Lung (tissue), 11 donors: ENCODE measurements at regions not wholly inside any gene's neighbourhood (a gene's known extent, or its start where the extent isn't known, plus 50 kb on each side); places are given as distances from the start of the nearest gene placed in this dataset.

ENCODE experiments used
- ATAC-seq: fragments of 200-7000 bp; cut with Tn5 transposase; one replicate; pipeline ENCODE4 v1.9.1; 2020; ENCODE audit warnings: moderate number of reproducible peaks; ENCODE audit not compliant: insufficient read depth, low FRiP score
- DNase-seq, 3 donors: peaks; one replicate each; pipeline ENCODE4 v3.0.0-alpha.2; 2013 to 2017
- H3K27ac ChIP-seq, 2 donors: one replicate each; pipeline ENCODE4 v1.5.1; 2013; ENCODE audit warnings: mild to moderate bottlenecking in 2 of 2, moderate library complexity in 2 of 2, control low read depth in 1 of 2, inconsistent platforms in 1 of 2, low read depth in 1 of 2, low read length in 1 of 2
- H3K27me3 ChIP-seq, 3 donors: one replicate each; pipeline ENCODE4 v1.5.1; 2013; ENCODE audit warnings: low read length in 2 of 3; ENCODE audit not compliant: control insufficient read depth in 3 of 3, insufficient read depth in 3 of 3
- H3K36me3 ChIP-seq, 4 donors: one replicate each; pipeline ENCODE4 v1.5.1; 2013; ENCODE audit warnings: low read length in 4 of 4, mild to moderate bottlenecking in 1 of 4, moderate library complexity in 1 of 4; ENCODE audit not compliant: control insufficient read depth in 4 of 4, insufficient read depth in 4 of 4
- H3K4me1 ChIP-seq, 5 donors: one replicate each; pipeline ENCODE4 v1.5.1; 2013; ENCODE audit warnings: low read length in 5 of 5, mild to moderate bottlenecking in 2 of 5, moderate library complexity in 1 of 5; ENCODE audit not compliant: control insufficient read depth in 5 of 5, insufficient read depth in 5 of 5
- H3K4me3 ChIP-seq: one replicate; pipeline ENCODE4 v1.5.1; 2013; ENCODE audit warnings: mild to moderate bottlenecking, control low read depth, moderate library complexity
- H3K9ac ChIP-seq, 2 donors: one replicate each; pipeline ENCODE4 v1.5.1; 2013; ENCODE audit warnings: low read length in 2 of 2, control low read depth in 1 of 2; ENCODE audit not compliant: insufficient read depth in 1 of 2
- H3K9me3 ChIP-seq, 4 donors: one replicate each; pipeline ENCODE4 v1.5.1; 2013; ENCODE audit warnings: low read length in 3 of 4, mild to moderate bottlenecking in 1 of 4, moderate library complexity in 1 of 4; ENCODE audit not compliant: control insufficient read depth in 4 of 4, insufficient read depth in 3 of 4
- CTCF ChIP-seq: IDR thresholded peaks from 2 replicates; pipeline ENCODE4 v1.5.1; 2012; ENCODE audit warnings: mild to moderate bottlenecking; ENCODE audit errors: control extremely low read depth, extremely low read depth
- WGBS, 2 donors: extraction: QIAGEN DNeasy Blood & Tissue Kit; methylation state at CpG; one replicate each; pipeline ENCODE4 v1.1.7; 2013; 5-methylcytosine and 5-hydroxymethylcytosine counted together
- donor health status: control.
- donor health status: control.
- donor health status: Bipolar disorder and iron deficiency.
- donor health status: healthy.
- donor health status: DM: yes; HTN: yes; CAD: no.

- no peaks in the 10 kb centered on the region for H3K27me3 ChIP-seq
- peaks cover 0 to 2% (median 0%) of the 10 kb centered on the region in 4 donors for H3K36me3 ChIP-seq
- ATAC-seq = no peak
- no peak overlapping the region for H3K4me3 ChIP-seq
- peak; percentile 73 to 97 (median 96) for DNase-seq
- no peaks in the 10 kb centered on the region for H3K9me3 ChIP-seq
- TF ChIP-seq CTCF = no peak
- H3K27ac ChIP-seq = no peak overlapping the region
- H3K4me1 ChIP-seq = peaks cover 2 to 64% (median 14%) of the 10 kb centered on the region in 5 donors
- H3K9ac ChIP-seq = peak overlapping the region in 1 of 2 donors; percentile 17
Measured at GRCh38 chr2:144078106-144078505, 441.8 kb downstream of the ZEB2 start.

GRCh38 chr2:144074450-144074849, 445.5 kb downstream of the ZEB2 start:
- H3K9me3 ChIP-seq = no peaks in the 10 kb centered on the region
- H3K27ac ChIP-seq = no peak overlapping the region
- no peak for TF ChIP-seq CTCF
- no peak overlapping the region for H3K9ac ChIP-seq
- peaks cover 0 to 69% (median 8%) of the 10 kb centered on the region in 5 donors for H3K4me1 ChIP-seq
- no peak overlapping the region for H3K4me3 ChIP-seq
- no peak for ATAC-seq
- no peaks in the 10 kb centered on the region for H3K27me3 ChIP-seq
- peak; percentile 43 to 90 (median 85) for DNase-seq
- WGBS, 2 donors = 76 to 87% methylated on average over 3 of the region's 3 CpGs
- no peaks in the 10 kb centered on the region for H3K36me3 ChIP-seq

GRCh38 chr2:144071461-144071860, 448.5 kb downstream of the ZEB2 start:
- no peak for ATAC-seq
- 76 to 87% methylated on average over 4 of the region's 4 CpGs for WGBS, 2 donors
- TF ChIP-seq CTCF = no peak
- no peaks in the 10 kb centered on the region for H3K27me3 ChIP-seq
- no peaks in the 10 kb centered on the region for H3K36me3 ChIP-seq
- H3K9ac ChIP-seq = no peak overlapping the region
- no peaks in the 10 kb centered on the region for H3K9me3 ChIP-seq
- DNase-seq = peak; percentile 71 to 97 (median 97)
- no peak overlapping the region for H3K27ac ChIP-seq
- H3K4me3 ChIP-seq = no peak overlapping the region
- peaks cover 0 to 47% (median 8%) of the 10 kb centered on the region in 5 donors for H3K4me1 ChIP-seq

- Histone ChIP-seq H3K4me1 (peaks cover 0 to 32% (median 0%) of the 10 kb centered on the region in 5 donors), H3K27me3 (no peaks in the 10 kb centered on the region), H3K9ac (no peak overlapping the region), H3K4me3 (no peak overlapping the region), H3K9me3 (no peaks in the 10 kb centered on the region), H3K27ac (no peak overlapping the region), H3K36me3 (no peaks in the 10 kb centered on the region)
- TF ChIP-seq CTCF = no peak
- 93% methylated on average over 2 of the region's 2 CpGs for WGBS, 2 donors
- ATAC-seq = no peak
- no peak for DNase-seq
Measured at GRCh38 chr2:144067506-144067905, 452.4 kb downstream of the ZEB2 start.
